ENCODE measurements at regions not wholly inside any gene's neighbourhood (a gene's known extent, or its start where the extent isn't known, plus 50 kb on each side); places are given as distances from the start of the nearest gene placed in this dataset.

- Histone ChIP-seq H3K4me3 (no peak overlapping the region), H3K9me3 (no peaks in the 10 kb centered on the region), H3K4me1 (ENCODE audit: low read depth) (no peaks in the 10 kb centered on the region), H3K36me3 (ENCODE audit: low read depth) (no peaks in the 10 kb centered on the region)
- no peak for TF ChIP-seq CTCF (IDR thresholded peaks at IDR 0.05)
- DNase-seq (no peak), ATAC-seq (no peak)
- intact Hi-C loops (cut with DNase I, micrococcal nuclease) = no loop called here
These were observed 80.0 kb upstream of the CLCN4 start for GRCh38 chrX:10076765-10077164.

- intact Hi-C loops (cut with DNase I, micrococcal nuclease) = no loop called here
- Histone ChIP-seq H3K9me3 (no peaks in the 10 kb centered on the region), H3K36me3 (ENCODE audit: low read depth) (no peaks in the 10 kb centered on the region), H3K4me3 (no peak overlapping the region), H3K4me1 (ENCODE audit: low read depth) (peaks cover 2% of the 10 kb centered on the region)
- TF ChIP-seq CTCF (IDR thresholded peaks at IDR 0.05) = no peak
- no peak for ATAC-seq
- DNase-seq = no peak
These were observed 79.2 kb upstream of the CLCN4 start for GRCh38 chrX:10077425-10078188.

GRCh38 chrX:10078266-10078665 lies 78.5 kb upstream of the CLCN4 start:
- intact Hi-C loops (cut with DNase I, micrococcal nuclease) = no loop called here
- Histone ChIP-seq H3K4me1 (ENCODE audit: low read depth) (peaks cover 2% of the 10 kb centered on the region), H3K4me3 (no peak overlapping the region), H3K36me3 (ENCODE audit: low read depth) (no peaks in the 10 kb centered on the region), H3K9me3 (no peaks in the 10 kb centered on the region)
- TF ChIP-seq CTCF (IDR thresholded peaks at IDR 0.05) = no peak
- DNase-seq (no peak), ATAC-seq (no peak)

GRCh38 chrX:10079231-10079630 lies 77.5 kb upstream of the CLCN4 start:
- no peaks in the 10 kb centered on the region for H3K9me3 ChIP-seq
- intact Hi-C loops (cut with DNase I, micrococcal nuclease) = no loop called here
- H3K4me1 ChIP-seq (ENCODE audit: low read depth) = peaks cover 2% of the 10 kb centered on the region
- ATAC-seq (no peak), DNase-seq (no peak)
- no peak for TF ChIP-seq CTCF (IDR thresholded peaks at IDR 0.05)
- no peaks in the 10 kb centered on the region for H3K36me3 ChIP-seq (ENCODE audit: low read depth)
- no peak overlapping the region for H3K4me3 ChIP-seq

GRCh38 chrX:10083809-10084208 lies 73.0 kb upstream of the CLCN4 start:
- Histone ChIP-seq H3K36me3 (ENCODE audit: low read depth) (no peaks in the 10 kb centered on the region), H3K9me3 (no peaks in the 10 kb centered on the region), H3K4me1 (ENCODE audit: low read depth) (peaks cover 2% of the 10 kb centered on the region), H3K4me3 (no peak overlapping the region)
- no peak for TF ChIP-seq CTCF (IDR thresholded peaks at IDR 0.05)
- intact Hi-C loops (cut with DNase I, micrococcal nuclease) = no loop called here
- ATAC-seq (no peak), DNase-seq (no peak)

GRCh38 chrX:10085223-10085622 lies 71.6 kb upstream of the CLCN4 start:
- no peak overlapping the region for H3K4me3 ChIP-seq
- ATAC-seq (no peak), DNase-seq (no peak)
- H3K9me3 ChIP-seq = no peaks in the 10 kb centered on the region
- H3K4me1 ChIP-seq (ENCODE audit: low read depth) = peaks cover 2% of the 10 kb centered on the region
- TF ChIP-seq CTCF (IDR thresholded peaks at IDR 0.05) = no peak
- intact Hi-C loops (cut with DNase I, micrococcal nuclease) = no loop called here
- no peaks in the 10 kb centered on the region for H3K36me3 ChIP-seq (ENCODE audit: low read depth)

All from mucosa of descending colon (tissue), 3 donors.